SU-DHL-6 (cell line): ENCODE measurements at regions not wholly inside any gene's neighbourhood (a gene's known extent, or its start where the extent isn't known, plus 50 kb on each side); places are given as distances from the start of the nearest gene placed in this dataset.

Experiments
- H2AFZ ChIP-seq: fragments of 200-600 bp; sonication (generic); 2 replicates; pipeline ENCODE4 v1.6.1; 2014; ENCODE audit warnings: low read depth, mild to moderate bottlenecking, moderate library complexity, mixed read lengths, antibody characterized with exemption, low read length; ENCODE audit not compliant: severe bottlenecking
- H3F3A ChIP-seq: fragments of 200-600 bp; shearing (Covaris generic); 2 replicates; pipeline ENCODE4 v1.6.0; 2016; ENCODE audit warnings: antibody characterized with exemption, mild to moderate bottlenecking; ENCODE audit not compliant: insufficient read depth
- H3K27ac ChIP-seq: fragments of 200-600 bp; sonication (generic); 2 replicates; pipeline ENCODE4 v1.5.1; 2016; ENCODE audit warnings: low read depth, mild to moderate bottlenecking, low read length, moderate library complexity, mixed read lengths
- H3K27me3 ChIP-seq: fragments of 200-600 bp; sonication (generic), shearing (Covaris generic); 2 replicates; pipeline ENCODE4 v1.6.0; 2014; ENCODE audit warnings: mild to moderate bottlenecking, low read length
- H3K36me3 ChIP-seq: fragments of 200-600 bp; sonication (generic); 2 replicates; pipeline ENCODE4 v1.6.1; 2014; ENCODE audit warnings: mild to moderate bottlenecking, low read length, mixed read lengths
- H3K4me2 ChIP-seq: fragments of 300-600, 200-600 bp; shearing (Covaris generic), sonication (generic); 2 replicates; pipeline ENCODE4 v1.6.0; 2014; ENCODE audit warnings: low read length, low read depth, mild to moderate bottlenecking; ENCODE audit not compliant: poor library complexity, severe bottlenecking
- H3K4me3 ChIP-seq: fragments of 200-600 bp; sonication (generic); 2 replicates; pipeline ENCODE4 v1.5.1; 2014; ENCODE audit warnings: antibody characterized with exemption, low read length, mild to moderate bottlenecking, mixed read lengths; ENCODE audit not compliant: insufficient read depth, poor library complexity, severe bottlenecking
- H3K79me2 ChIP-seq: fragments of 200-600 bp; sonication (generic); 2 replicates; pipeline ENCODE4 v1.6.1; 2014; ENCODE audit warnings: mild to moderate bottlenecking, low read length, moderate library complexity; ENCODE audit not compliant: insufficient read depth
- H3K9ac ChIP-seq: fragments of 200-600 bp; sonication (generic); 2 replicates; pipeline ENCODE4 v1.7.0; 2014; ENCODE audit warnings: mild to moderate bottlenecking, low read length
- H3K9me2 ChIP-seq: fragments of 200-600 bp; sonication (generic); replicated peaks from 2 replicates; pipeline ENCODE4 v1.6.1; 2014; ENCODE audit warnings: low read length; ENCODE audit not compliant: insufficient read depth
- H3K9me3 ChIP-seq: fragments of 200-600 bp; sonication (generic); 2 replicates; pipeline ENCODE4 v1.6.1; 2014; ENCODE audit warnings: low read length, mixed read lengths; ENCODE audit not compliant: insufficient read depth
- H4K20me1 ChIP-seq: fragments of 200-600 bp; sonication (generic); 2 replicates; pipeline ENCODE4 v1.6.1; 2014; ENCODE audit warnings: low read depth, mild to moderate bottlenecking, antibody characterized with exemption, low read length, moderate library complexity, mixed read lengths
- CTCF ChIP-seq: fragments of 200-600 bp; sonication (generic); IDR thresholded peaks from one replicate; pipeline ENCODE4 v1.5.1; 2017; ENCODE audit warnings: antibody characterized with exemption, mild to moderate bottlenecking, low read length, moderate library complexity; ENCODE audit not compliant: insufficient read depth, poor library complexity, severe bottlenecking
- EZH2phosphoT487 ChIP-seq: fragments of 200-600 bp; sonication (generic), shearing (Covaris generic); conservative IDR thresholded peaks from 2 replicates; pipeline ENCODE4 v1.6.1; 2018; ENCODE audit warnings: mild to moderate bottlenecking, antibody characterized with exemption, low read length, moderate library complexity, mixed read lengths

DNA sequence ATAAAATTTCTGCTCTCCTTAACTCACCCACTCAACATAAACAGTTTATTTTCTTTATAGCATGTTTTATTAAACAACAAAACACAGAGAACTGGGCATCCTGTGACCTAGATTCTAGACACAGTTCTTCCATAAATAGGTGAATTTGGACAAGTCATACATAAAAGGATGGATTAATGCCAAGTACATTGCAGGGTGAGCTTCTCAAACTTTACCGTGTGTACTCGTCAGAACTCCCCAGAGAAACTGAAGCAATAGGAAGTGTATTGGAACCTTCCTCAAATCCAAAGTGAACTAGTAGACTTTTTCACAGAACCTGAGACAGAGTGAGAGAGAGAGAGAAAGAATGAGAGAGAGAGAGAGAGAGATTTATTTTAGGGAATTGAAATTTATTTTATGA is 139.7 kb downstream of the CD47 start:
- TF ChIP-seq EZH2phosphoT487 (no peak), CTCF (no peak)
- H3K79me2 ChIP-seq: no peaks in the 10 kb centered on the region
- no peaks in the 10 kb centered on the region; the same call in 1 of the 2 replicates for H3K9me2 ChIP-seq

DNA sequence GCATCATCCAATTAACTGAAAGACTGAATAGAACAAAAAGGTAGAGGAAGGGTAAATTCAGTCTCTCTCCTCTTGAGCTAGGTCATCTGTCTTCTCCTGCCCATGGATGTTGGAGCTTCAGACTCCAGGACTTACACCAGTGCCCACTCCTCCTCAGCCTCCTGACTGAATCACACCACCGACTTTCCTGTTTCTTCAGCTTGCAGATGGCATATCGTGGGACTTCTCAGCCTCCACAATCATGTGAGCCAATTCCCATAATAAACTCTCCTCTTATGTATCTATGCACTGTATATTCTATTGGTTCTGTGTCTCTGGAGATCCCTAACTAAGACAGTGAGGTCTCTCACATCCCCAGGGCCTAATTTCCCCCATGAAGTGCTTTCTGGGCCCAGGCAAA is 140.4 kb downstream of the CD47 start:
- TF ChIP-seq CTCF (no peak), EZH2phosphoT487 (no peak)
- no peaks in the 10 kb centered on the region; the same call in 1 of the 2 replicates for H3K9me2 ChIP-seq
- H3K27ac ChIP-seq: no peak overlapping the region
- H3K4me3 ChIP-seq: no peak overlapping the region
- H3K27me3 ChIP-seq: no peaks in the 10 kb centered on the region
- H2AFZ ChIP-seq: no peak overlapping the region
- no peaks in the 10 kb centered on the region for H4K20me1 ChIP-seq
- H3K9me3 ChIP-seq: no peaks in the 10 kb centered on the region
- H3K9ac ChIP-seq: no peak overlapping the region
- H3K36me3 ChIP-seq: no peaks in the 10 kb centered on the region
- no peaks in the 10 kb centered on the region for H3K79me2 ChIP-seq
- no peak overlapping the region for H3K4me2 ChIP-seq
- no peaks in the 10 kb centered on the region for H3F3A ChIP-seq

More for the DNA sequence above, 139.7 kb downstream of the CD47 start:
- Histone ChIP-seq H3K36me3 (no peaks in the 10 kb centered on the region), H3K27ac (no peak overlapping the region), H2AFZ (no peak overlapping the region), H3K27me3 (no peaks in the 10 kb centered on the region), H3K9ac (no peak overlapping the region), H3F3A (no peaks in the 10 kb centered on the region), H3K4me2 (no peak overlapping the region), H3K4me3 (no peak overlapping the region), H3K9me3 (no peaks in the 10 kb centered on the region), H4K20me1 (no peaks in the 10 kb centered on the region)

DNA sequence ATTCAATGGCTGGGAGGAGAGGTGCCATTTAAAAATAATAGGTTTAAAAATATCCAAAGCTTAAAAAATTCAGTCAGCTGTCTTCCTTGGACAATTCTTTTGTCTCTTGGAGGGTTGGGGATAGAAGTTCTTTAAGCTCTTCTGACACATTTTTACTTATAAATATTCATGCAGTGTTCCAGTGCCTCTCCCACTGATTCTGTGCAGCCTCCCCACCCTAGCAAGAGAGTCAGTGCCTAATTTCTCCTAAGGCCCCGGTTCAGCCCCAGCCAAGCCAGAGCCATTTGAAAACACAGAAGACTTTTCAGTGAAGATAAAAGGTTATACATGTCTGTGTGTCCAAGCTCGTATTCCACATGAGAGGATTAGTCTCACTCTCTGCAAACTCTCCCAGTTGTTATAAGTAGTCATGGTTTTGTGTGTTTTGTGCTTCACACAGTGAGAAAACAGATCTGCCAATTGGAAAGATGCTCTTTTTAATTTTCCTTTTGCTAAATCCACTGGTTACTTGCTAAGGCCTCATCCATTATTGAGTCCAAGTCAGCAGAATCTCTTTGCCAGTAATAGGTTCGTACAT is 141.3 kb downstream of the CD47 start:
- H3K4me2 ChIP-seq: no peak overlapping the region
- H3K9ac ChIP-seq: no peak overlapping the region
- no peaks in the 10 kb centered on the region for H3K27me3 ChIP-seq

More for the DNA sequence above, 141.3 kb downstream of the CD47 start:
- H3K9me2 ChIP-seq: no peaks in the 10 kb centered on the region; the same call in 1 of the 2 replicates
- no peaks in the 10 kb centered on the region for H3K79me2 ChIP-seq
- no peaks in the 10 kb centered on the region for H3F3A ChIP-seq
- no peaks in the 10 kb centered on the region for H3K36me3 ChIP-seq
- H3K9me3 ChIP-seq: no peaks in the 10 kb centered on the region
- TF ChIP-seq EZH2phosphoT487 (no peak), CTCF (no peak)
- no peak overlapping the region for H3K27ac ChIP-seq
- no peak overlapping the region for H2AFZ ChIP-seq
- no peak overlapping the region for H3K4me3 ChIP-seq
- no peaks in the 10 kb centered on the region for H4K20me1 ChIP-seq
